AG09309 (cell line): ENCODE measurements at regions not wholly inside any gene's neighbourhood (a gene's known extent, or its start where the extent isn't known, plus 50 kb on each side); places are given as distances from the start of the nearest gene placed in this dataset.

Experiments
- DNase-seq: peaks from one replicate; pipeline ENCODE4 v3.0.0-alpha.2; 2010; ENCODE audit warnings: low read depth
- H3K4me3 ChIP-seq: 2 replicates; pipeline ENCODE4 v1.5.1; 2011; ENCODE audit warnings: mild to moderate bottlenecking, low read depth, low read length, moderate library complexity; ENCODE audit not compliant: control insufficient read depth
- TF ChIP-seq, protein P1 (sequence below): IDR thresholded peaks from 2 replicates; pipeline ENCODE4 v1.5.1; 2011; ENCODE audit warnings: mild to moderate bottlenecking, low read depth, low read length, inconsistent platforms; ENCODE audit not compliant: insufficient read depth, control insufficient read depth; ENCODE audit errors: missing control alignments

DNA sequence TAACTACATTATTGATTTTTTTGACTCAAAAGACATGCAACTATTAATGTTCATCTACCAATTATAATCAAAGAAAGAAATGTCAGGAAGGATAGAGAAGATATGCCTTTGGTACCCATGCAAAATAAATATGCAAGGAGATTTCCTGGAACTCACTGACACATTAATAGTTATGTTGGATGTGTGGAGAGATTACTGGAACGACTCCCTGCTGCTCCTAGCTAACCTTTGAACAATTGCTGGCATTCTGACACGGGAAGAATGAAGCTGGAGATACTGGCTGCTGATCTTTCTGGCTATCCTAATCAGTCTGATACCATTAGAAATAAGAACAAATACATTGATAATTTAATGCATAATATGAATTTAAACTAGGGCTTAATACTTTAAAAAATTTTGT, 507.9 kb upstream of the NRG3 start:
- TF ChIP-seq, protein P1, sequence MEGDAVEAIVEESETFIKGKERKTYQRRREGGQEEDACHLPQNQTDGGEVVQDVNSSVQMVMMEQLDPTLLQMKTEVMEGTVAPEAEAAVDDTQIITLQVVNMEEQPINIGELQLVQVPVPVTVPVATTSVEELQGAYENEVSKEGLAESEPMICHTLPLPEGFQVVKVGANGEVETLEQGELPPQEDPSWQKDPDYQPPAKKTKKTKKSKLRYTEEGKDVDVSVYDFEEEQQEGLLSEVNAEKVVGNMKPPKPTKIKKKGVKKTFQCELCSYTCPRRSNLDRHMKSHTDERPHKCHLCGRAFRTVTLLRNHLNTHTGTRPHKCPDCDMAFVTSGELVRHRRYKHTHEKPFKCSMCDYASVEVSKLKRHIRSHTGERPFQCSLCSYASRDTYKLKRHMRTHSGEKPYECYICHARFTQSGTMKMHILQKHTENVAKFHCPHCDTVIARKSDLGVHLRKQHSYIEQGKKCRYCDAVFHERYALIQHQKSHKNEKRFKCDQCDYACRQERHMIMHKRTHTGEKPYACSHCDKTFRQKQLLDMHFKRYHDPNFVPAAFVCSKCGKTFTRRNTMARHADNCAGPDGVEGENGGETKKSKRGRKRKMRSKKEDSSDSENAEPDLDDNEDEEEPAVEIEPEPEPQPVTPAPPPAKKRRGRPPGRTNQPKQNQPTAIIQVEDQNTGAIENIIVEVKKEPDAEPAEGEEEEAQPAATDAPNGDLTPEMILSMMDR, result no peak
- H3K4me3 ChIP-seq, result no peak overlapping the region
- DNase-seq, result no peak

DNA sequence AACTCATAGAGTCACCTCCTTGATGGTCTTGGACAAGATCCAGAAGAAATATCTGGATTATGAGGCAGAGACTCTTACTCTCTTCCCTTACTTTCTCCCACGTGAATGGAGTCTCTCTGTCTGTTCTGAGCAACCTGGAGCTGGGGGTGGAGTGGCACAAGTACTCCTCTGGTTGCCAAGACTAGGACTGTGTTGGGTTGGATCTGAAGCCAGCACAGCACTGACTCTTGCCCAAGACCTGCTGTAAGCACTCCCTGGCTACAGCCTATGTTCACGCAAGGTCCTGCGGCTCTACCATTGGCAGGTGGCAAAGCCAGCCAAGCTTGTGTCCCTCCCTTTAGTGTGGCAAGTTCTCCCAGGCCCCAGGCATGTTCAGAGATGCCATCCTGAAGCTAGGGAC, 488.2 kb upstream of the NRG3 start:
- TF ChIP-seq, protein P1, result no peak
- DNase-seq, result no peak
- H3K4me3 ChIP-seq, result no peak overlapping the region

DNA sequence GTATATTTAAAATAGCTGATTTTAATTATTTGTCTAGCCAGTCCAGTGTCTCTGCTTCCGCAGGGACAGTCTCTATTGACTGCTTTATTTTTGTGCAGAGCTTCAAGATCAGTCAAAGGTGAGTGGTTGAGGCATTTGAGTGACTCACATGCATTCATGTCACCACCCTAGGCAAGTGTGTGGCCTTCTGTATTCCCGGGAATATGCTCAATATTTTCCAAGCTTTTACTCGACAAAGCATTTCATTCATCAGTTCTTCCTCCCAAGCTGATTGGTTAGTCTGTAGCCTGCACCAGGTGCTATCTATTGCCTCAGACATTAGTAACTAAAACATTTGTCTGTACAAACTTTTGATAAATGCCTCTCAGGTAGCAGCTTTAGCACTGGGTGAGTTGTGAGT, 471.5 kb upstream of the NRG3 start:
- no peak overlapping the region for H3K4me3 ChIP-seq
- no peak for DNase-seq
- TF ChIP-seq, protein P1, result no peak

DNA sequence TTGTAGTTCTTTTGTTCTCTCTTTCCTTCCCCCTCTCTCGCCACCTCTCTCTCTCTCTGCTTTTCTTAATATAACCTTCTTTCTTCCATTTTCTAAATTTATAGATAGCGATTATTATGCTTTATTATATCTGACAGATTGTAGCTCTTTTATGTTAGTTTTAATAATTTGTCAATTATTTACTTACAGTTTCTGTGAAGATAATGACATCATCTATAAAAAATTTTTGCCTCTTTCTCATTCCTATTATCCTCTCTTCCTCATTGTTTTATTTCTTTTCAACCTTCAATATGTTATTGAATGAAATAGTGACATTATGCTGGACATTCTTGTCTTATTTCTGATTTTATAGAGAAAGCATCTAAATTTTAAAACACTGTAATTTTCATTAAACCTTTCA, 469.6 kb upstream of the NRG3 start:
- no peak for DNase-seq
- no peak overlapping the region for H3K4me3 ChIP-seq
- TF ChIP-seq, protein P1, result no peak

DNA sequence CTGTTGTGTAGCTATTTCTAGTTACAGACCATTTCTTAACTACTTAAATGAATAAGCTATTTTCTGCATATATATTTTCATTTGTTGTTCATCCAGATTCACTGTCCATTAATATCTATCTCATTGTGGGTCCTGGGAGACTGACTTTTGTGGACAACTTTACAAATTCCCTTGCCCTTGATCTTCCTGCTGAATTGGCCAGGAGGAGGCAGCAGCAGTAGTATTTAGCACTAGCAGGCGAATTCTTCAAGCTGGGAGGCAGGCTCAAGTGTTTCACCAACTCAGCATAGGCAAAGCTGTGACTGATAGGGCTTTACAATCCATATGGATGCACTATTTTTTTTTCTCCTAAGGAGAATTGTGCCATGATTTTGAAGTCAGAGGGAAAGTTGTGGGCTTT, 461.0 kb upstream of the NRG3 start:
- no peak for DNase-seq
- TF ChIP-seq, protein P1, result no peak
- no peak overlapping the region for H3K4me3 ChIP-seq

DNA sequence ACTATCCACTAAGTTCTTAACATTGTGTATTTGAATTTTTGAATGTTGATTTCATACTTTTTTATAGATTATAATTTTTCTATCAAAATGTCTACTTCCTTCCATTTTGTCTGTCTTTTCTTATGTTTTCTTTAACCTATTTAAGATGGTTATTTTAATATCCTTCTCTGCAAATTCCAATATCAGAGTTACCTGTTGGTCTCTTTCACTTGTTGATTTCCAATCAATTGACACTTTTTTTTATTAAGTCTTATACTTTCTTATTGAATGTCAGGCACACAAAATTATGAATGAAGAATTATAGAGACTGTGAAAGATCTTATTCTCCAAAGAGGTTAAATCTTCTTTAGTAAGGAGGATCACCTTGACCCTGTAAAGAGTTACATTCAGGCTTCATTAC, 448.3 kb upstream of the NRG3 start:
- H3K4me3 ChIP-seq, result no peak overlapping the region
- TF ChIP-seq, protein P1, result no peak
- DNase-seq, result no peak
